Muscle of leg (tissue), 3 donors: ENCODE measurements at regions not wholly inside any gene's neighbourhood (a gene's known extent, or its start where the extent isn't known, plus 50 kb on each side); places are given as distances from the start of the nearest gene placed in this dataset.

ENCODE experiments used
- DNase-seq: peaks from one replicate; pipeline ENCODE4 v3.0.0; 2013
- H3K27ac ChIP-seq: one replicate; pipeline ENCODE4 v1.5.1; 2013; ENCODE audit warnings: mild to moderate bottlenecking, low read length, control low read depth
- H3K27me3 ChIP-seq: one replicate; pipeline ENCODE4 v1.6.1; 2013; ENCODE audit warnings: low read length; ENCODE audit not compliant: control insufficient read depth, insufficient read depth
- H3K36me3 ChIP-seq: one replicate; pipeline ENCODE4 v1.6.1; 2013; ENCODE audit warnings: low read length; ENCODE audit not compliant: control insufficient read depth, insufficient read depth
- H3K4me1 ChIP-seq: one replicate; pipeline ENCODE4 v1.6.1; 2013; ENCODE audit warnings: low read length; ENCODE audit not compliant: control insufficient read depth, insufficient read depth
- H3K4me3 ChIP-seq: one replicate; pipeline ENCODE4 v1.5.1; 2013; ENCODE audit warnings: low read length, control low read depth
- H3K9me3 ChIP-seq: replicated peaks from 2 replicates; pipeline ENCODE4 v1.6.1; 2013; ENCODE audit warnings: low read depth, low read length; ENCODE audit not compliant: control insufficient read depth
- WGBS: methylation state at CpG from one replicate; pipeline ENCODE4 v1.1.5; 2013; ENCODE audit warnings: missing lambda C conversion rate; ENCODE audit not compliant: insufficient coverage; 5-methylcytosine and 5-hydroxymethylcytosine counted together

- H3K27ac ChIP-seq = no peak overlapping the region
- H3K4me3 ChIP-seq = no peak overlapping the region
- 72% methylated on average over 4 of the region's 10 CpGs for WGBS
- DNase-seq = no peak
- H3K27me3 ChIP-seq = peaks cover under 1% of the 10 kb centered on the region
- H3K36me3 ChIP-seq = no peaks in the 10 kb centered on the region
- peaks cover 4% of the 10 kb centered on the region for H3K9me3 ChIP-seq
- peaks cover 17% of the 10 kb centered on the region for H3K4me1 ChIP-seq
Measured at GRCh38 chr20:57844626-57845596, 135.1 kb upstream of the PMEPA1 start.

- no peak for DNase-seq
- Histone ChIP-seq H3K9me3 (peaks cover 4% of the 10 kb centered on the region), H3K36me3 (no peaks in the 10 kb centered on the region), H3K27ac (no peak overlapping the region), H3K4me1 (peaks cover 25% of the 10 kb centered on the region), H3K4me3 (no peak overlapping the region), H3K27me3 (peaks cover 2% of the 10 kb centered on the region)
- whole genome bisulfite sequencing = 88% methylated on average over 13 of the region's 14 CpGs
Measured at GRCh38 chr20:57843941-57844625, 134.3 kb upstream of the PMEPA1 start.

GRCh38 chr20:57842720-57843119 is 132.9 kb upstream of the PMEPA1 start:
- DNase-seq = no peak
- H3K36me3 ChIP-seq = no peaks in the 10 kb centered on the region
- no peak overlapping the region for H3K27ac ChIP-seq
- no CpG with 5 or more reads among the region's 4 CpGs for WGBS
- peaks cover 2% of the 10 kb centered on the region for H3K27me3 ChIP-seq
- H3K9me3 ChIP-seq = peaks cover 4% of the 10 kb centered on the region
- peaks cover 38% of the 10 kb centered on the region for H3K4me1 ChIP-seq
- no peak overlapping the region for H3K4me3 ChIP-seq

GRCh38 chr20:57841297-57841866 is 131.6 kb upstream of the PMEPA1 start:
- 63% methylated on average over 11 of the region's 11 CpGs for WGBS
- Histone ChIP-seq H3K4me3 (no peak overlapping the region), H3K9me3 (no peaks in the 10 kb centered on the region), H3K27me3 (peaks cover 2% of the 10 kb centered on the region), H3K4me1 (peaks cover 42% of the 10 kb centered on the region), H3K27ac (no peak overlapping the region), H3K36me3 (no peaks in the 10 kb centered on the region)
- DNase-seq = no peak

GRCh38 chr20:57840504-57841296 is 130.9 kb upstream of the PMEPA1 start:
- Histone ChIP-seq H3K4me1 (peaks cover 42% of the 10 kb centered on the region), H3K36me3 (no peaks in the 10 kb centered on the region), H3K27me3 (peaks cover 2% of the 10 kb centered on the region), H3K27ac (no peak overlapping the region), H3K9me3 (no peaks in the 10 kb centered on the region), H3K4me3 (no peak overlapping the region)
- WGBS = 83% methylated on average over 17 of the region's 19 CpGs
- no peak for DNase-seq

- Histone ChIP-seq H3K4me1 (peaks cover 44% of the 10 kb centered on the region), H3K36me3 (no peaks in the 10 kb centered on the region), H3K27me3 (peaks cover 2% of the 10 kb centered on the region), H3K9me3 (no peaks in the 10 kb centered on the region), H3K27ac (no peak overlapping the region), H3K4me3 (no peak overlapping the region)
- DNase-seq = peak; percentile 51
- WGBS = 33% methylated on average over 3 of the region's 10 CpGs
Measured at GRCh38 chr20:57840066-57840465, 130.3 kb upstream of the PMEPA1 start.

GRCh38 chr20:57838670-57839151 is 128.9 kb upstream of the PMEPA1 start:
- H3K4me1 ChIP-seq = peaks cover 46% of the 10 kb centered on the region
- 25% methylated on average over 16 of the region's 18 CpGs for WGBS
- no peak overlapping the region for H3K4me3 ChIP-seq
- H3K36me3 ChIP-seq = no peaks in the 10 kb centered on the region
- peaks cover 2% of the 10 kb centered on the region for H3K27me3 ChIP-seq
- H3K27ac ChIP-seq = no peak overlapping the region
- H3K9me3 ChIP-seq = no peaks in the 10 kb centered on the region
- peak; percentile 49 for DNase-seq

GRCh38 chr20:57837208-57838035 is 127.6 kb upstream of the PMEPA1 start:
- no peak for DNase-seq
- no peak overlapping the region for H3K4me3 ChIP-seq
- no peaks in the 10 kb centered on the region for H3K9me3 ChIP-seq
- no peak overlapping the region for H3K27ac ChIP-seq
- H3K27me3 ChIP-seq = peaks cover 2% of the 10 kb centered on the region
- no peaks in the 10 kb centered on the region for H3K36me3 ChIP-seq
- H3K4me1 ChIP-seq = peaks cover 50% of the 10 kb centered on the region
- 72% methylated on average over 23 of the region's 24 CpGs for WGBS
